ENCODE measurements at regions not wholly inside any gene's neighbourhood (a gene's known extent, or its start where the extent isn't known, plus 50 kb on each side); places are given as distances from the start of the nearest gene placed in this dataset.
"Not testable (repeated sequence)": the region's sequence is repeated elsewhere in the genome, so short reads cannot be mapped to it uniquely, and the experiment has no call there.

GRCh38 chr18:71450257-71450656 lies 1093.9 kb downstream of the CBLN2 start:
- DNase-seq: no peak

GRCh38 chr18:71443706-71444480 lies 1100.2 kb downstream of the CBLN2 start:
- DNase-seq: no peak

- DNase-seq: no peak
Observed at GRCh38 chr18:71442731-71443141, 1101.4 kb downstream of the CBLN2 start.

- DNase-seq: no peak
Observed at GRCh38 chr18:71441156-71441555, 1103.0 kb downstream of the CBLN2 start.

DNA sequence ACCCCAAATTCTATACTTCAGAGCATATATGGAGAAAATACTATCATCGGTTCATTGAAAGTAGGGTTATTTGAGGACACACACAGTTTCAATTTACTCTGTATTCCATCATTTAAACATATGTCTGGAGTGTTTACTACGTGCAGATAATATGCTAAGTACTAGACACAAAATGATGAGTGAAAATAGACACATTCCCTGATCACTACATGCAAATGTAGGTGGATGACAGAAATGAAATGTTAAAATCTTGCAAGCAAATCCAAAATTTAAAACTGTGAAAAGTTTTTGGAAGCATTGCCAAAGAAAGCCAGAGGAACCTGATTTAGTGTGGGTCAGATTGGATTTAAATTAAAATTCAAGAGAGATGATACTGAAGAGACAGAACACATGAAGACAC lies 1106.6 kb downstream of the CBLN2 start:
- DNase-seq: no peak

DNA sequence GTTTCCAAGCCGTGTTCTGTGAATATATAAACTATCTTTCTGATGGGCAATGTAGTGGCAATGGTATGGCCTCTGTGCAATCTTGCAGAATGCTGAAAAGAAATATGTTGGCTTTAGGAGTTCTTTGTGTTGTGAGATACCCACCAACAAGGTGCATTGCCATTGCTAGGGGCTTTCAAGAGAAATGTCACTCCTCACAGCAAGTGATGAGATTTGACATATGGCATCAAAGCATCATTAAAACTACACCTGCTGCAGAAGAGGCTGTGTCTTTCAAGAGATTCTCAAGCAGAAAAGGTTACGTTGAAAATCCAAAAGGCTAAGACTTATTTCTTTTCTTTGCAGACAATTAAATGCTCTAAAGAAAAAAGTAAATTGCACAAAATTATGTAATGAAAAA lies 1110.8 kb downstream of the CBLN2 start:
- DNase-seq: no peak

DNA sequence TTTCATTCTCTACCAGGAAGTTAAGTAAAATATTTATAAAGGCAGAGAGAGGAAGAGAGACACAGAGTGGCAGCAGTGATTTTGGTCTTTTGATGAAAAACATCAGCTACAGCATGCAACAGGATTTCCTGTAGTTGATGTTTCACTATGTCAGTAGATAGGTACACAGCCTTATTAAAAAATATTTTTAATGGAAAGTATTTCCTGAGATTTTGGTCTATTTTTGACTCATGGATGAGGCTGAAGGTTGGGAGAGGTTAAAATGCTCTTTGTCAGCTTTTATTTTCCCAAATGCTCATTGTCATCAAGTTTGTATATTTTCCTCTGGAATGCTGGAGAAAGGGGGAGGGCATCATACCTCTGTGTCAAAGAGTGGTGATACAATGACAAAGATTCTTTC lies 1112.5 kb downstream of the CBLN2 start:
- no peak for DNase-seq

GRCh38 chr18:71431171-71431570 lies 1113.0 kb downstream of the CBLN2 start:
- no peak for DNase-seq

- no peak for DNase-seq
Observed at GRCh38 chr18:71426441-71426840, 1117.7 kb downstream of the CBLN2 start.

GRCh38 chr18:71405169-71405809 lies 1116.4 kb downstream of the SOCS6 start:
- DNase-seq: no peak

DNA sequence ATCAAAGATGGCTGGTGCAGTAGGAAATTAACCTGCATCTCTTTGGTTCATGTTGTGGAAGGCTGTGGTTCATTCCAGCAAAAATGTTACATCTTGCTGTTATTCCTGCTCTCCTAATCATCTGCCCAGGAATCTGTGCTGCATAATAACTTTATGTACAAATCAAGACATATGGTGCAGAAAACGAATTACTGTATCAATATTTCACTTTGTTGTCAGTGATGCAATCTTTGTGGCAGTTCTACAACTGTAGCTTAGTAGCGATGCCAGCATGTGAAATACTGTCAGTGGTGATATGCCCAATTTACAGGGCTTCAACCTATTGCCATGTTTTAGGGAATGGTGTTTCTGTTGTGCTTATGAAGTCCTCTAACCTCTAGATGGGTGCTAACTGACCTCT lies 1114.7 kb downstream of the SOCS6 start:
- DNase-seq: no peak

GRCh38 chr18:71398531-71398930 lies 1109.7 kb downstream of the SOCS6 start:
- DNase-seq: no peak

GRCh38 chr18:71388148-71388547 lies 1099.3 kb downstream of the SOCS6 start:
- no peak for DNase-seq

- DNase-seq: no peak
Observed at GRCh38 chr18:71374294-71375000, 1085.6 kb downstream of the SOCS6 start.

DNA sequence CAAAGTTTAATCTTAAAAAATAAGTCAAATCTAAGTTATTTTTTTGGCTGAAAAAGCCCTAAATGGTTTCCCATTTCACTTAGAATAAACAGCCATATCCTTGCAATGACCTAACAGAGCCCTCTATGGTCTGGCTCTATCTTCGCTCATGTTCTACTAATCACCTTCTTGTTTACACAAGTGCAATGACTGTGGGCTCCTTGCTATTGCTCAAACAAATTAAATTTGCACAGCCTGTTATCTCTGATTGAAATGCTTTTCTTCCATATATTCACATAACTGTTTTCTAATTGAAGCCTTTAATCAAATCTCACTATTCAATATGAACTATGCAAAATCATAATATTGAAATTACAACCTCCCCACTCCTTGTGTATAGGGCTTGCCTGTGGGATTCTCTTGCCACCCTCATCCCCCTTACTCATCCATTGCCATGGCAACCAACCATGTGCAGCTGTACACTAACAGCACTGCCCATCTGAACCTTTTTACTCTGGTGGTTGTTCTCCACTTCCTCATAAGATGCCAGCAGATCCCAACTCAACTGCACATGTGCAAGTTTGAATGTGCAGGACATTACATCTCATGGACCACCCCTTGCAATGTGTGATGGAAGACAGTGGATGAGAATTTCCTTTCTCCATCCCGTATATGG lies 1083.2 kb downstream of the SOCS6 start:
- no peak for DNase-seq

- no peak for DNase-seq
Observed at GRCh38 chr18:71370671-71371445, 1082.0 kb downstream of the SOCS6 start.

DNA sequence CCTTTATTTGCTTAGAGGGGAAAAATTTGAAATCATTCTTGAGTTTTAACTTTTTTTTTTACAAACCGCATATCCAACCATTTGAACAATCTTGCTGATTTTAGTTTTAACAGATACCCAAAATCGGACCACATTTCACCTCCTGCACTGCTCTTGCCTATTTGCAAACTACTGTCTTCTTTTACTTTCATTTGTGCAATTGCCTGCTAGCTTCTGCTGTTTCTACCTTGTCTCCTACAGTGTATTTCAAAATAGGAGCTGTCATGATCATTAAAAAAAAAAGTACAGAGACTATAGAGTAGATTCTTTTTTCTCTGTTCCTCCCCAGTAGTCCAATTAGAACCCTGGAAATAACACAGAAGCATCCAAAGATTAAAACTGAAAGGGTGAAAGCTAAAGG lies 1081.2 kb downstream of the SOCS6 start:
- no peak for DNase-seq

DNA sequence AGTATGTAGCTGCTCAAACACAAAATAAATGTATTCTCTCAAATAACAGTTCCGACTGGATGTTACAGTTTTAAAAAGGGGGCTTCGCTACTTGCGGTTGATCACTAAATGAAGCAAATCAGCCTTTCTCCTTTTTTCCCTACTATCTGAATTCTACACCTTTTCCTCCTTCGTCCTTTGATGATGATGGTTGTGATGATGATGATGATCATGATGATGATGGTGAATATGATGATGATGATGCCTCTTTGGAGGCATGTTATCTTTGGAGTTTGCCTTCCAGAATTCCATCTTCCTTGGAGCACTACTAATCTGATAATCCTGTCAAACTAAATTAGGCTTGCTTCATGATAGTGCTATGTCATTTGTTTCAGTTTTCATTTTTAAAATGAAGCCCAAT lies 1073.3 kb downstream of the SOCS6 start:
- no peak for DNase-seq

- not testable (repeated sequence) for DNase-seq
Observed at GRCh38 chr18:71355599-71355998, 1066.8 kb downstream of the SOCS6 start.

DNA sequence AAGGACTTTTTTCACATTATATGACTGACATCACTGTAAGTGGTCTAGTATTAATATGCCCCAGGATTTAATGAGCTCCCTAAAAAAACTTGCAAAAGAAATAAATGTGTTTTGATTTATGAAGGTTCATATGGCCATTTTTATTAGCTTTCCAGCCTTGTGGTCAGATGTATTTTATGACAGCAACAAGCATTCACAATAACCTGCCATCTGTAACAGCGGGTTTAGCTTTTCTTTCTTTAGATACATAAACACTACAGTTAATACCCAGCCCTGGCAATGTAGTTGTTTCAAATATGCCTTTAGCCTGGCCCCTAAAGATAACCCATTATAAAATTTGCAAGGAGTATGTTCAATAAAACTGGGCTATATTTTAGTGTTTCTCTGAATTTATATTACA lies 1063.8 kb downstream of the SOCS6 start:
- no peak for DNase-seq

DNA sequence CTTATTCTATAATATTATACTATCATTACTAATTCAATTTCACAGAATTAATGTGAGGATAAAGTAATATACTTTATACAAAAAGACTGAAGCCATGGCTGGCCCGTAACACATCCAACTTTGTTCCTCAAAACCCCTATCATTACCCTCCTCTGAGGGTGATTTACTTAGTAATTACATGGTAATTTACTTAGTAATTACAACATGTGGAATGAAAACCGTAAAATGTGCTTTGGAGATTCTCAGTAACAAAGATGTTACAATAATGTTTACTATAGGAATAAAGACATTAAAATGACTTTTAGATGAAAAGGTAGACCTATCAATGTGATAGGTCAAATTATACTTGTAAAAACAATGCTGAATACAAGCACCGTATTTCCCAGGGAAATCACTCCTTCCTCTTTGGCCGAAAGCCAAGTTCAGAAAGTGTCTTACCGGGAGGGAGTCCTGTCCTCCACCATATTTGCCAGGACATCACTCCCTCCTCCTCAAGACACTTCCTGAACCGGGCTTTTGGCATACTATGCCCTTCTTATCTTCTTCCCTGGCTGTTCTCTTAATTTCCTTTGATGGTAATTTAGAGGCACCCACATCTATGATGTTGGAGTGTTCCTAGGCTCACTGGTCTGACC lies 1047.8 kb downstream of the SOCS6 start:
- DNase-seq: no peak

DNA sequence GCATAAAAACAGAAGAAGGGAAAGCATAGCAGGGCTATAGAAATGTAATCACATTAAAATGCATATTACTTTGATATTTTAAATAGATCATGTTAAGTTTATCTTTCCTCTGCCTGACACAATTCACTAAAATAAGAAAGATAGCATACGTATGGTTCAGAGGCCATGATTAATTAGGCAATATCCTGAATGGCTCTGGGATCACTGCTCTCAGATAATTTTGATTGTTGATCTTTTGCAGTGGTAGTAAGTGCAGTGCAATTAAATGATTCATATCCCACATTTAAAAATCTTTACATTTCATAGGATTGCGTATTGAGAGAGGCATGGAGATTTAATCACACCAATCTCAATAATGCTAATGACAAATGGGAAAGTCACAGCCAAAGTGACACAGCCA lies 1040.7 kb downstream of the SOCS6 start:
- no peak for DNase-seq

Data from activated CD4-positive, CD25-positive, alpha-beta regulatory T cell (primary cell).